ENCODE measurements at regions not wholly inside any gene's neighbourhood (a gene's known extent, or its start where the extent isn't known, plus 50 kb on each side); places are given as distances from the start of the nearest gene placed in this dataset.

- 56% methylated on average over 2 of the region's 2 CpGs for WGBS (ENCODE audit: low lambda C conversion rate, missing lambda C conversion rate)
- H3K9me3 ChIP-seq (ENCODE audit: low read depth) = no peaks in the 10 kb centered on the region
- no peak overlapping the region for H3K4me2 ChIP-seq
- no peak for DNase-seq (ENCODE audit: low spot score)
- no peaks in the 10 kb centered on the region for H3K4me1 ChIP-seq (ENCODE audit: insufficient read depth)
- no peaks in the 10 kb centered on the region for H3K79me2 ChIP-seq
- no peak overlapping the region for H3K27ac ChIP-seq
- H3K36me3 ChIP-seq (replicated peaks; ENCODE audit: insufficient read depth, low read depth) = no peaks in the 10 kb centered on the region
- no peaks in the 10 kb centered on the region for H3K27me3 ChIP-seq
- H3K4me3 ChIP-seq = no peak overlapping the region
- H3K9me2 ChIP-seq (replicated peaks; ENCODE audit: insufficient read depth) = no peaks in the 10 kb centered on the region
- H4K20me1 ChIP-seq (ENCODE audit: insufficient read depth, poor library complexity, severe bottlenecking) = no peaks in the 10 kb centered on the region
- H2AFZ ChIP-seq = no peak overlapping the region
- TF ChIP-seq EZH2phosphoT487 (IDR thresholded peaks at IDR 0.05; ENCODE audit: low read depth, severe bottlenecking, unreplicated experiment) (no peak), CTCF (IDR thresholded peaks at IDR 0.05; ENCODE audit: poor library complexity) (no peak)
Observed at GRCh38 chr13:74452881-74453280, 318.7 kb upstream of the KLF12 start.

- Histone ChIP-seq H3K79me2 (no peaks in the 10 kb centered on the region), H3K36me3 (replicated peaks; ENCODE audit: insufficient read depth, low read depth) (no peaks in the 10 kb centered on the region), H4K20me1 (ENCODE audit: insufficient read depth, poor library complexity, severe bottlenecking) (no peaks in the 10 kb centered on the region), H3K4me3 (no peak overlapping the region), H3K27me3 (no peaks in the 10 kb centered on the region), H3K9me3 (ENCODE audit: low read depth) (no peaks in the 10 kb centered on the region), H3K4me1 (ENCODE audit: insufficient read depth) (no peaks in the 10 kb centered on the region), H2AFZ (no peak overlapping the region), H3K4me2 (no peak overlapping the region), H3K27ac (no peak overlapping the region), H3K9me2 (replicated peaks; ENCODE audit: insufficient read depth) (no peaks in the 10 kb centered on the region)
- WGBS (ENCODE audit: low lambda C conversion rate, missing lambda C conversion rate) = 82% methylated on average over 2 of the region's 2 CpGs
- no peak for DNase-seq (ENCODE audit: low spot score)
- TF ChIP-seq EZH2phosphoT487 (IDR thresholded peaks at IDR 0.05; ENCODE audit: low read depth, severe bottlenecking, unreplicated experiment) (no peak), EZH2 (IDR thresholded peaks at IDR 0.05; ENCODE audit: borderline replicate concordance) (no peak), CTCF (IDR thresholded peaks at IDR 0.05; ENCODE audit: poor library complexity) (no peak)
Observed at GRCh38 chr13:74452176-74452575, 318.0 kb upstream of the KLF12 start.

- no peak for DNase-seq (ENCODE audit: low spot score)
- WGBS (ENCODE audit: low lambda C conversion rate, missing lambda C conversion rate) = 81% methylated on average over 3 of the region's 3 CpGs
- no peak overlapping the region for H3K27ac ChIP-seq
- H3K4me1 ChIP-seq (ENCODE audit: insufficient read depth) = no peaks in the 10 kb centered on the region
- H3K27me3 ChIP-seq = no peaks in the 10 kb centered on the region
- no peaks in the 10 kb centered on the region for H4K20me1 ChIP-seq (ENCODE audit: insufficient read depth, poor library complexity, severe bottlenecking)
- no peak overlapping the region for H2AFZ ChIP-seq
- H3K36me3 ChIP-seq (replicated peaks; ENCODE audit: insufficient read depth, low read depth) = no peaks in the 10 kb centered on the region
- no peaks in the 10 kb centered on the region for H3K9me2 ChIP-seq (replicated peaks; ENCODE audit: insufficient read depth)
- TF ChIP-seq EZH2 (IDR thresholded peaks at IDR 0.05; ENCODE audit: borderline replicate concordance) (no peak), CTCF (IDR thresholded peaks at IDR 0.05; ENCODE audit: poor library complexity) (no peak), EZH2phosphoT487 (IDR thresholded peaks at IDR 0.05; ENCODE audit: low read depth, severe bottlenecking, unreplicated experiment) (no peak)
- no peaks in the 10 kb centered on the region for H3K9me3 ChIP-seq (ENCODE audit: low read depth)
- H3K79me2 ChIP-seq = no peaks in the 10 kb centered on the region
- no peak overlapping the region for H3K4me3 ChIP-seq
- H3K4me2 ChIP-seq = no peak overlapping the region
Observed at GRCh38 chr13:74450964-74451363, 316.8 kb upstream of the KLF12 start.

GRCh38 chr13:74450525-74450845, 316.3 kb upstream of the KLF12 start:
- H3K4me2 ChIP-seq = no peak overlapping the region
- no peak overlapping the region for H3K27ac ChIP-seq
- DNase-seq (ENCODE audit: low spot score) = no peak

More at GRCh38 chr13:74450525-74450845, 316.3 kb upstream of the KLF12 start:
- Histone ChIP-seq H3K27me3 (no peaks in the 10 kb centered on the region), H3K79me2 (no peaks in the 10 kb centered on the region), H3K9me3 (ENCODE audit: low read depth) (no peaks in the 10 kb centered on the region), H2AFZ (no peak overlapping the region), H3K4me3 (no peak overlapping the region), H3K9me2 (replicated peaks; ENCODE audit: insufficient read depth) (no peaks in the 10 kb centered on the region), H4K20me1 (ENCODE audit: insufficient read depth, poor library complexity, severe bottlenecking) (no peaks in the 10 kb centered on the region), H3K36me3 (replicated peaks; ENCODE audit: insufficient read depth, low read depth) (no peaks in the 10 kb centered on the region), H3K4me1 (ENCODE audit: insufficient read depth) (no peaks in the 10 kb centered on the region)
- no peak for TF ChIP-seq EZH2 (IDR thresholded peaks at IDR 0.05; ENCODE audit: borderline replicate concordance)
- TF ChIP-seq CTCF (IDR thresholded peaks at IDR 0.05; ENCODE audit: poor library complexity) = no peak
- TF ChIP-seq EZH2phosphoT487 (IDR thresholded peaks at IDR 0.05; ENCODE audit: low read depth, severe bottlenecking, unreplicated experiment) = no peak
- 93% methylated on average over 3 of the region's 3 CpGs for WGBS (ENCODE audit: low lambda C conversion rate, missing lambda C conversion rate)
